ENCODE measurements at regions not wholly inside any gene's neighbourhood (a gene's known extent, or its start where the extent isn't known, plus 50 kb on each side); places are given as distances from the start of the nearest gene placed in this dataset.
"Not testable (repeated sequence)": the region's sequence is repeated elsewhere in the genome, so short reads cannot be mapped to it uniquely, and the experiment has no call there.

GRCh38 chr11:37322333-37323194, 724.5 kb upstream of the RAG2 start:
- Histone ChIP-seq H3K4me1 (no peaks in the 10 kb centered on the region), H3K9me3 (no peaks in the 10 kb centered on the region), H3K27ac (no peak overlapping the region), H3K36me3 (no peaks in the 10 kb centered on the region), H3K4me3 (no peak overlapping the region), H3K27me3 (no peaks in the 10 kb centered on the region)
- ATAC-seq (no peak), DNase-seq (no peak)
- no peak for TF ChIP-seq CTCF (IDR thresholded peaks at IDR 0.05)
- intact Hi-C loops (cut with DNase I), result no loop called here

- Histone ChIP-seq H3K36me3 (no peaks in the 10 kb centered on the region), H3K4me3 (no peak overlapping the region), H3K27ac (no peak overlapping the region), H3K4me1 (no peaks in the 10 kb centered on the region), H3K9me3 (no peaks in the 10 kb centered on the region), H3K27me3 (no peaks in the 10 kb centered on the region)
- intact Hi-C loops (cut with DNase I), result no loop called here
- DNase-seq (peak in 1 of 4 donors; percentile 19), ATAC-seq (no peak)
- no peak for TF ChIP-seq CTCF (IDR thresholded peaks at IDR 0.05)
Observed at GRCh38 chr11:37320921-37321320, 722.9 kb upstream of the RAG2 start.

GRCh38 chr11:37317803-37318202, 719.8 kb upstream of the RAG2 start:
- Histone ChIP-seq H3K4me3 (no peak overlapping the region), H3K9me3 (no peaks in the 10 kb centered on the region), H3K27ac (no peak overlapping the region), H3K36me3 (no peaks in the 10 kb centered on the region), H3K4me1 (no peaks in the 10 kb centered on the region), H3K27me3 (no peaks in the 10 kb centered on the region)
- intact Hi-C loops (cut with DNase I), result no loop called here
- ATAC-seq (no peak), DNase-seq (no peak)
- TF ChIP-seq CTCF (IDR thresholded peaks at IDR 0.05), result no peak

GRCh38 chr11:37313266-37313665, 715.2 kb upstream of the RAG2 start:
- H3K36me3 ChIP-seq, result no peaks in the 10 kb centered on the region
- no peak overlapping the region for H3K27ac ChIP-seq
- no peaks in the 10 kb centered on the region for H3K4me1 ChIP-seq
- no peak overlapping the region for H3K4me3 ChIP-seq
- intact Hi-C loops (cut with DNase I), result no loop called here
- no peaks in the 10 kb centered on the region for H3K27me3 ChIP-seq
- H3K9me3 ChIP-seq, result peaks cover 0 to 6% of the 10 kb centered on the region in 2 donors
- DNase-seq (no peak), ATAC-seq (no peak)
- TF ChIP-seq CTCF (IDR thresholded peaks at IDR 0.05), result no peak

- no peak for TF ChIP-seq CTCF (IDR thresholded peaks at IDR 0.05)
- Histone ChIP-seq H3K36me3 (no peaks in the 10 kb centered on the region), H3K4me3 (no peak overlapping the region), H3K27ac (no peak overlapping the region), H3K9me3 (peaks cover 0 to 37% of the 10 kb centered on the region in 2 donors), H3K27me3 (no peaks in the 10 kb centered on the region), H3K4me1 (no peaks in the 10 kb centered on the region)
- DNase-seq (no peak), ATAC-seq (no peak)
- intact Hi-C loops (cut with DNase I), result no loop called here
Observed at GRCh38 chr11:37306563-37306962, 708.5 kb upstream of the RAG2 start.

- H3K27me3 ChIP-seq; H3K36me3 ChIP-seq; intact Hi-C loops (cut with DNase I); DNase-seq; H3K4me3 ChIP-seq; H3K27ac ChIP-seq; H3K4me1 ChIP-seq; ATAC-seq: not testable (repeated sequence)
- H3K9me3 ChIP-seq, result peaks cover 0 to 42% of the 10 kb centered on the region in 2 donors
Observed at GRCh38 chr11:37301405-37301804, 703.4 kb upstream of the RAG2 start.
